ENCODE measurements at regions not wholly inside any gene's neighbourhood (a gene's known extent, or its start where the extent isn't known, plus 50 kb on each side); places are given as distances from the start of the nearest gene placed in this dataset.

DNA sequence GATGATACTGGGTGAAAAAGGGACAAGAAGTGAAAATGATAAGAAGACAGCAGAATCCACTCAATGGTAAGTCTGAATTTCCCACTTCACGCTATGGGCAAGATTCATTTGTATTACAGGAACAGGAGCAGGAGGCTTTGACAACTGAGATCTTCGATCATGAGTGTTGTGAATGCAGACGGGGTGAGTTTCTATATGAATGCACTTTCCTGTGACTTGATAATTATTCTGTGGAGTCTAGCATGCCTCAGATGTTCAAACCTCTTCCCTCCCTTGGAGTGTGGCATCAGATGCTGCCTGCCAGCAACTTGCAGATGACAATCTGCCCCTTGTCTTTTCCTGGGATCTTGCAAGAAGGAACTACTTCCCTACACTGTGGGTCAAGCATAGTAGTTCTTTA is 225.4 kb downstream of the HLX start:
- Histone ChIP-seq H3K27ac (no peak overlapping the region), H3K36me3 (replicated peaks) (no peaks in the 10 kb centered on the region), H3K27me3 (replicated peaks) (no peaks in the 10 kb centered on the region), H3K4me3 (ENCODE audit: low read depth, low read length) (no peak overlapping the region)
- in situ Hi-C loops (cut with HindIII; ENCODE audit: low pct_ligation_motif_present, low sequenced_read_pairs) = no loop called here
- no peak for DNase-seq
- no peak for TF ChIP-seq CTCF (IDR thresholded peaks at IDR 0.05; ENCODE audit: low read depth, low read length, missing control alignments)

- H3K36me3 ChIP-seq (replicated peaks) = no peaks in the 10 kb centered on the region
- H3K27me3 ChIP-seq (replicated peaks) = no peaks in the 10 kb centered on the region
- no peak for DNase-seq
- H3K4me3 ChIP-seq (ENCODE audit: low read depth, low read length) = no peak overlapping the region
- in situ Hi-C loops (cut with HindIII; ENCODE audit: low pct_ligation_motif_present, low sequenced_read_pairs) = no loop called here
- no peak overlapping the region for H3K27ac ChIP-seq
- no peak for TF ChIP-seq CTCF (IDR thresholded peaks at IDR 0.05; ENCODE audit: low read depth, low read length, missing control alignments)
These were observed 226.3 kb downstream of the HLX start for GRCh38 chr1:221105578-221105977.

DNA sequence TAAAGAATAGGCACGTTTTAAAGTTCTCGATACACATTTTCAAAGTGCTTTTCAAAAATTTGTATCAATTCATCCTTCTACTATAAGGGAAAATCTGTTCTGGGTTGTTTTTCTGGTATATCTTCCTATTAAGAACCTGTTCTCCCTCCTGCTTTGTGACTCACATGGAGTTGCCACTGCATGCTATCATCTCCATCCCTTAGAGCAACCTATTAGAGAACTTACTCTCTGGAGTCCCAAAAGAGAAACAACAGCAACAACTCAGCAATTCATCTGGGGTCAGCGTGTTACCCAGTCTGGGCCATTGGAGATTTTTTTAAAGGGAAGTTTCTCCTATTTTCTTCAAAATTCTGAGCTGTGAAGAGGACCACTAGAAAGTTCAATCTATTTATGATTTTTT is 227.4 kb downstream of the HLX start:
- no peak for TF ChIP-seq CTCF (IDR thresholded peaks at IDR 0.05; ENCODE audit: low read depth, low read length, missing control alignments)
- in situ Hi-C loops (cut with HindIII; ENCODE audit: low pct_ligation_motif_present, low sequenced_read_pairs) = no loop called here
- no peak for DNase-seq
- Histone ChIP-seq H3K27ac (no peak overlapping the region), H3K27me3 (replicated peaks) (no peaks in the 10 kb centered on the region), H3K4me3 (ENCODE audit: low read depth, low read length) (no peak overlapping the region), H3K36me3 (replicated peaks) (no peaks in the 10 kb centered on the region)

GRCh38 chr1:221109930-221110329 is 230.7 kb downstream of the HLX start:
- Histone ChIP-seq H3K27me3 (replicated peaks) (no peaks in the 10 kb centered on the region), H3K4me3 (ENCODE audit: low read depth, low read length) (no peak overlapping the region), H3K27ac (no peak overlapping the region), H3K36me3 (replicated peaks) (no peaks in the 10 kb centered on the region)
- no peak for TF ChIP-seq CTCF (IDR thresholded peaks at IDR 0.05; ENCODE audit: low read depth, low read length, missing control alignments)
- DNase-seq = no peak
- in situ Hi-C loops (cut with HindIII; ENCODE audit: low pct_ligation_motif_present, low sequenced_read_pairs) = no loop called here

DNA sequence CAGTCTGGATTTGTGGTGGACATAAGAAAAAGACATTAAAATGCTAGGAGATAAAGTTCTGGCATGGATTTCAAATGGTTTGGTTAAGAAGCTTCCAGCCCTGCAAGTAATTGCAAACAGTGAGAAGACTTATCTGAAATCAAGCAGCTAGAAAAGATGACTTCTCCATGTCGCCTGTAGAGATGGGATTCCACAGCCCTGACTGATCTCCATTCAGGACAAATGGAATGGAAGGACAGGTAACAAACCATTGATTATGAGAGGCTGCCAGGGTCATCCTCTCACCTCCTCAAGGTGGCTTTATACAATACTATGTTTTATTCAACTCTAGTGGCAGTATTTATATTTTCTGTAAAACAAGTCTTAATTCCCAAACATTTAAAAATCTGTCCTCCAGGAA is 237.9 kb downstream of the HLX start:
- Histone ChIP-seq H3K27ac (no peak overlapping the region), H3K4me3 (ENCODE audit: low read depth, low read length) (no peak overlapping the region)
- no peak for DNase-seq

More for the DNA sequence above, 237.9 kb downstream of the HLX start:
- H3K27me3 ChIP-seq (replicated peaks) = no peaks in the 10 kb centered on the region
- in situ Hi-C loops (cut with HindIII; ENCODE audit: low pct_ligation_motif_present, low sequenced_read_pairs) = no loop called here
- no peaks in the 10 kb centered on the region for H3K36me3 ChIP-seq (replicated peaks)
- no peak for TF ChIP-seq CTCF (IDR thresholded peaks at IDR 0.05; ENCODE audit: low read depth, low read length, missing control alignments)
